SU-DHL-6 (cell line): ENCODE measurements at regions not wholly inside any gene's neighbourhood (a gene's known extent, or its start where the extent isn't known, plus 50 kb on each side); places are given as distances from the start of the nearest gene placed in this dataset.

Experiments used
- H2AFZ ChIP-seq: fragments of 200-600 bp; sonication (generic); 2 replicates; pipeline ENCODE4 v1.6.1; 2014; ENCODE audit warnings: low read depth, mild to moderate bottlenecking, moderate library complexity, mixed read lengths, antibody characterized with exemption, low read length; ENCODE audit not compliant: severe bottlenecking
- H3F3A ChIP-seq: fragments of 200-600 bp; shearing (Covaris generic); 2 replicates; pipeline ENCODE4 v1.6.0; 2016; ENCODE audit warnings: antibody characterized with exemption, mild to moderate bottlenecking; ENCODE audit not compliant: insufficient read depth
- H3K27ac ChIP-seq: fragments of 200-600 bp; sonication (generic); 2 replicates; pipeline ENCODE4 v1.5.1; 2016; ENCODE audit warnings: low read depth, mild to moderate bottlenecking, low read length, moderate library complexity, mixed read lengths
- H3K27me3 ChIP-seq: fragments of 200-600 bp; sonication (generic), shearing (Covaris generic); 2 replicates; pipeline ENCODE4 v1.6.0; 2014; ENCODE audit warnings: mild to moderate bottlenecking, low read length
- H3K36me3 ChIP-seq: fragments of 200-600 bp; sonication (generic); 2 replicates; pipeline ENCODE4 v1.6.1; 2014; ENCODE audit warnings: mild to moderate bottlenecking, low read length, mixed read lengths
- H3K4me2 ChIP-seq: fragments of 300-600, 200-600 bp; shearing (Covaris generic), sonication (generic); 2 replicates; pipeline ENCODE4 v1.6.0; 2014; ENCODE audit warnings: low read length, low read depth, mild to moderate bottlenecking; ENCODE audit not compliant: poor library complexity, severe bottlenecking
- H3K4me3 ChIP-seq: fragments of 200-600 bp; sonication (generic); 2 replicates; pipeline ENCODE4 v1.5.1; 2014; ENCODE audit warnings: antibody characterized with exemption, low read length, mild to moderate bottlenecking, mixed read lengths; ENCODE audit not compliant: insufficient read depth, poor library complexity, severe bottlenecking
- H3K79me2 ChIP-seq: fragments of 200-600 bp; sonication (generic); 2 replicates; pipeline ENCODE4 v1.6.1; 2014; ENCODE audit warnings: mild to moderate bottlenecking, low read length, moderate library complexity; ENCODE audit not compliant: insufficient read depth
- H3K9ac ChIP-seq: fragments of 200-600 bp; sonication (generic); 2 replicates; pipeline ENCODE4 v1.7.0; 2014; ENCODE audit warnings: mild to moderate bottlenecking, low read length
- H3K9me2 ChIP-seq: fragments of 200-600 bp; sonication (generic); replicated peaks from 2 replicates; pipeline ENCODE4 v1.6.1; 2014; ENCODE audit warnings: low read length; ENCODE audit not compliant: insufficient read depth
- H3K9me3 ChIP-seq: fragments of 200-600 bp; sonication (generic); 2 replicates; pipeline ENCODE4 v1.6.1; 2014; ENCODE audit warnings: low read length, mixed read lengths; ENCODE audit not compliant: insufficient read depth
- H4K20me1 ChIP-seq: fragments of 200-600 bp; sonication (generic); 2 replicates; pipeline ENCODE4 v1.6.1; 2014; ENCODE audit warnings: low read depth, mild to moderate bottlenecking, antibody characterized with exemption, low read length, moderate library complexity, mixed read lengths
- EZH2phosphoT487 ChIP-seq: fragments of 200-600 bp; sonication (generic), shearing (Covaris generic); conservative IDR thresholded peaks from 2 replicates; pipeline ENCODE4 v1.6.1; 2018; ENCODE audit warnings: mild to moderate bottlenecking, antibody characterized with exemption, low read length, moderate library complexity, mixed read lengths
- TF ChIP-seq, protein P1 (sequence below): fragments of 200-600 bp; sonication (generic); IDR thresholded peaks from one replicate; pipeline ENCODE4 v1.5.1; 2017; ENCODE audit warnings: antibody characterized with exemption, mild to moderate bottlenecking, low read length, moderate library complexity; ENCODE audit not compliant: insufficient read depth, poor library complexity, severe bottlenecking

DNA sequence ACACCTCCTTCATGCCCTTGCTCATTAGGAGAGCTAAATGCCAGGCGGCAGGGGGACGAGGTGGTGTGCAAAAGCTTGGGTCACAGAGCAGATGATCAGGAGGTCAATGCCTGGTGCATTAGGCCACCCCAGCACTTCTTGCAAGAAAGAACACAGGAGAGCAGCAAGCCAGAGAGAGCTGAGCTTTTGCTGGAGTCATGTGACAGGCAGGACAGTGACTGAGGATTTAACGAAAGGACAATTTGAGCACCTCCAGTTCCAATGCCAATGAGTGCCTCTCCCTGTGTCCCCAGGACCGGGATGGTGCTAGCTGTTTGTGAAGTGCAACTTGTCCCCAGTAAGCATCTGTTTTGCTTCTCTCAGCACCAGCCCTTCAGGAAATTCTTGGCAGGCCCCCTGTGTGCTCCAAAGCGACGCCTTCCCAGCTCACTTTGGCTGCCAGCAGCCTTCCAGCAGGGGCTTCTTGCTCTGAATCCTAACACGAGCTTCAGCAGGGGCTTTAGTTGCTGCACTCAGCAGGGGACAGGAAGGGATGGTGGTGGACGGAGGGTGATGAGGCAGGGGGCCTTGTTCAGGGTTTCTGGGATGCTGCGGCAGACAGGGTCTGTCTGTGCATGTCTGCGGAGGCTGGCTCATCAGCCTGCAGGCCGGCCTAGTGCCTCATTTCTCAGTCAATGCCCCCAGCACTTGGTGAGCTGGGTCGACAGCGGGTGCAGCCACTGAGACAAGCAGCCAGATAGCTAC lies 368.1 kb downstream of the RPS24 start:
- Histone ChIP-seq H3K36me3 (no peaks in the 10 kb centered on the region), H3K9ac (no peak overlapping the region), H3K4me2 (no peak overlapping the region), H3K4me3 (no peak overlapping the region), H3K27me3 (no peaks in the 10 kb centered on the region), H3K9me3 (no peaks in the 10 kb centered on the region), H3K79me2 (no peaks in the 10 kb centered on the region), H3F3A (no peaks in the 10 kb centered on the region), H3K27ac (no peak overlapping the region), H4K20me1 (no peaks in the 10 kb centered on the region), H2AFZ (no peak overlapping the region), H3K9me2 (no peaks in the 10 kb centered on the region)
- TF ChIP-seq, protein P1, sequence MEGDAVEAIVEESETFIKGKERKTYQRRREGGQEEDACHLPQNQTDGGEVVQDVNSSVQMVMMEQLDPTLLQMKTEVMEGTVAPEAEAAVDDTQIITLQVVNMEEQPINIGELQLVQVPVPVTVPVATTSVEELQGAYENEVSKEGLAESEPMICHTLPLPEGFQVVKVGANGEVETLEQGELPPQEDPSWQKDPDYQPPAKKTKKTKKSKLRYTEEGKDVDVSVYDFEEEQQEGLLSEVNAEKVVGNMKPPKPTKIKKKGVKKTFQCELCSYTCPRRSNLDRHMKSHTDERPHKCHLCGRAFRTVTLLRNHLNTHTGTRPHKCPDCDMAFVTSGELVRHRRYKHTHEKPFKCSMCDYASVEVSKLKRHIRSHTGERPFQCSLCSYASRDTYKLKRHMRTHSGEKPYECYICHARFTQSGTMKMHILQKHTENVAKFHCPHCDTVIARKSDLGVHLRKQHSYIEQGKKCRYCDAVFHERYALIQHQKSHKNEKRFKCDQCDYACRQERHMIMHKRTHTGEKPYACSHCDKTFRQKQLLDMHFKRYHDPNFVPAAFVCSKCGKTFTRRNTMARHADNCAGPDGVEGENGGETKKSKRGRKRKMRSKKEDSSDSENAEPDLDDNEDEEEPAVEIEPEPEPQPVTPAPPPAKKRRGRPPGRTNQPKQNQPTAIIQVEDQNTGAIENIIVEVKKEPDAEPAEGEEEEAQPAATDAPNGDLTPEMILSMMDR: no peak
- TF ChIP-seq EZH2phosphoT487: no peak

DNA sequence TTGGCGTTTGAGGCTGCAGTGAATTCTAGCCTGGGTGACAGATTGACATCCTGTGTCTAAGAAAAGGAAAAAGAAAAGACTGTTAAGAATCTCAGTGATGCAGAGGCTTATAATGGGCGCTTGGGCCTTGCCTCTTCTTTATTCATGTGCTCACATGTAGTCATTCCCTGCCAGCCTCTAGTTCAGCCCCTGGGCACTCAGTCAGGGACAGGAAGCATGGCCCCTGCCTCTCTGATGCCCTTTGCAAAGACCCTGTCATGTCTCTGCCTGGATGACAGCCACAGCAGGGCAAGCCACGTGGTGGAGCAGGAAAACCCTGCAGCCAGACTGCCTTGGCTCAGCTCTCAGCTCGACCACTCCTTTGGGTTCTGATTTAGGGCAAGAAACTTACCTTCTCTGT lies 368.9 kb downstream of the RPS24 start:
- H3K9me2 ChIP-seq: no peaks in the 10 kb centered on the region
- no peaks in the 10 kb centered on the region for H3K36me3 ChIP-seq
- H2AFZ ChIP-seq: no peak overlapping the region
- TF ChIP-seq, protein P1: no peak
- no peak for TF ChIP-seq EZH2phosphoT487
- no peaks in the 10 kb centered on the region for H3K27me3 ChIP-seq
- no peak overlapping the region for H3K4me2 ChIP-seq
- no peaks in the 10 kb centered on the region for H4K20me1 ChIP-seq
- no peaks in the 10 kb centered on the region for H3F3A ChIP-seq
- no peaks in the 10 kb centered on the region for H3K9me3 ChIP-seq
- H3K79me2 ChIP-seq: no peaks in the 10 kb centered on the region
- H3K4me3 ChIP-seq: no peak overlapping the region
- H3K9ac ChIP-seq: no peak overlapping the region
- H3K27ac ChIP-seq: no peak overlapping the region

DNA sequence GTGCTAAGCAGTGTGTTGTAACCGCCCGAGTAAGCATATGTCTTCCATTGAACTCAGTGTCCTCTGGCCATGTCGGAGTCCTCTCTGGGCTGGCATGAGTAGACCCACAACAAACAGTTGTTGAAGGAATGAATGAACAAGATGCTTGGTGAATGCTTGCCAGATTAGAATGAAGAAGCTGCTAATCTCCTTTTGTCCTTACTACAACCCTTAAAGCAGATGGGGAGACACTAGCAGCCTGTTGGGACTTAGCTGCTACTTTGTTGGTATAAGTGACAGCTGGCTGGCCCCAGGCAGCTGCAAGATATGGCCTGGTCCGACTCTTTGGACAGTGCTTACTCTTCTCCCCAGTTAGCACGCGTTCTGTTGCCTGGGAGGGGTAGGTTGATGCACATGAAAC lies 370.1 kb downstream of the RPS24 start:
- Histone ChIP-seq H3F3A (no peaks in the 10 kb centered on the region), H2AFZ (no peak overlapping the region), H3K36me3 (no peaks in the 10 kb centered on the region), H4K20me1 (no peaks in the 10 kb centered on the region), H3K9me2 (no peaks in the 10 kb centered on the region), H3K4me3 (no peak overlapping the region), H3K27ac (no peak overlapping the region), H3K27me3 (no peaks in the 10 kb centered on the region), H3K4me2 (no peak overlapping the region), H3K9me3 (no peaks in the 10 kb centered on the region), H3K9ac (no peak overlapping the region), H3K79me2 (no peaks in the 10 kb centered on the region)
- TF ChIP-seq, protein P1: no peak
- no peak for TF ChIP-seq EZH2phosphoT487
